ENCODE measurements at regions not wholly inside any gene's neighbourhood (a gene's known extent, or its start where the extent isn't known, plus 50 kb on each side); places are given as distances from the start of the nearest gene placed in this dataset.

GRCh38 chr3:8255725-8256124 is 245.9 kb upstream of the LMCD1 start:
- no peak for DNase-seq (ENCODE audit: low read depth)

DNA sequence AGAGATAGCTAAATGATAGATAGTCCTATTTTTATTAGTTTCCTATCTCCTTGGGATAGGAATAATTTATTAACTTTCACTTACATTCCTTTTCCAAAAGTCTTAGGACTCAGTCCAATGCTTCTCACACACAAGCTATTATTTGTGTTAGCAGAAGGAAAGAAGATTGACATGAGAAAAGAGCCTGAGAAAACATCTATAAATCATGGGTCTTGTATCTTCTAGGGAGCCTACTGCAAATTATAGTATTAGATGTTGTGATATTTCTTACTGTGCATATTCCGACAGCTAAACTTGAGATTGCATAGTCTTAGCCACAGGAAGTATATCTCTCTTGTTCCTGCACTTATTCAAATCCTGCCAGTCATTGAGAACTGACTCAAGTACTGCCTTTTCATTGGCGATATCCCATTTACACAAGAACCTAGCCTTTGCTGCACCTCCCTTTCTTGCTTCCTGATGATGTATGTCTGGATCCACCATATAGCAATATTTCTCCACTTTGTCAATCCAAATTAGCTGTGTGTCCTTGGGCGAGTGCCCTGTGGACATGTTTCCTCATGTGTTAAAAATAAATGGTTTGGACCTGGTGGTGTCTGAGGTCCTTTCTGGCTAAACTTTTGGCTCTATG is 245.1 kb upstream of the LMCD1 start:
- no peak for DNase-seq (ENCODE audit: low read depth)

GRCh38 chr3:8261018-8261417 is 240.6 kb upstream of the LMCD1 start:
- DNase-seq (ENCODE audit: low read depth) = no peak

- DNase-seq (ENCODE audit: low read depth) = no peak
Measured at GRCh38 chr3:8266730-8267131, 234.9 kb upstream of the LMCD1 start.

- DNase-seq (ENCODE audit: low read depth) = no peak
Measured at GRCh38 chr3:8273479-8273878, 228.1 kb upstream of the LMCD1 start.

DNA sequence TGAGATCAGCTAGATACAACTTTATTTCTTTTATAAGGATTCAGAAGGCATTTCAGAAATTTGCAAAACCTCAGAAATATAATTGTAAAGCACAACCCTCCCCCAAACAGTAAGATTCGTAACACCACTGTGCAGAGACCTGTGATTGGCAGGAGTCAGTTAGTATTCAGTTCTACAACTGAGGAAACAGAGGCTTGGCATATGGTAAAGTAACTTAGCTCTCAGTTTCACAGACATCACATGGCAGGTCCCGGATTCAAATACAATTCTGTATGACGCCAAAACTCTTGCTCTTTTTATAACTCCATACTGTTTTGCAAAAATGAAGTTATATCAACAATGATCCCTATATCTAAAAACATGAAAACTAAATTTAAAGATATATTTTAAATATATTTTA is 225.6 kb upstream of the LMCD1 start:
- no peak for DNase-seq (ENCODE audit: low read depth)

DNA sequence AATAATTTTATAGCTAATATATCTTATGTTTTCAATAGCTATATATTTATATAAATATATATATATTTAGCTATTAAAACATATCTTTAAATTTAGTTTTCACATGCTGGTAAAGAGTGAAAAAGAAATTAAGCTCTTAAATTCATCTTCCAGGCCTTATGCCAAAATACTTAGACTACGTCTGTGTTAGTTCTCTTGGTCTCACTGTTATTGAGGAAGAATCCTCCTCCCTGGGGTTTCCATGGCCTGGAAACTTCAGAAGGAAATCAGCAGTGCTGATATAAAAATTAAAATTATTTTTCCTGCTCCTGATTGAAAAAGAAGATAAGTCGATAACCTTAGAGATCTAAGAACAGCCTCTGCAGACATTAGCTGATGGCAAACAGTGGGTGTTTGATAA is 225.1 kb upstream of the LMCD1 start:
- no peak for DNase-seq (ENCODE audit: low read depth)

- DNase-seq (ENCODE audit: low read depth) = no peak
Measured at GRCh38 chr3:8278448-8278847, 223.2 kb upstream of the LMCD1 start.

DNA sequence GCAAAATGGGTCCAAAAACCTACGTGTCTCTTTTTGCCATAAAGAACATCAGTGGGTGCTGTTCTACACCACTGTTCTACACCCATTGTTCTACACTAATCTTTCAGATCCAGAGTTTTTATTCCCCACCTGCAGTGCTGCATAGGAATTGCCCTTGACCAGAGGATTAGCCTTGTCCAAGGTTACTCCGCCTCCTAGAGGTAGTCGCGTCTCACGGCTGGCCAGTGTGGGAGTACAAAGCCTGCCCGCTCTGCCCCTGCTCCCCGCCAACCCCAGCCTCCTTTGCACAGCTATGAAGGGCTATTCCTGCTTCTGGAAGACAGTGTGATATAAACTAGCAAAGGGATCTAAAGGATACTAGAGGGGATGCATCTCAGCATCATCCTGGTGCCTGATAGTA is 222.1 kb upstream of the LMCD1 start:
- no peak for DNase-seq (ENCODE audit: low read depth)

DNA sequence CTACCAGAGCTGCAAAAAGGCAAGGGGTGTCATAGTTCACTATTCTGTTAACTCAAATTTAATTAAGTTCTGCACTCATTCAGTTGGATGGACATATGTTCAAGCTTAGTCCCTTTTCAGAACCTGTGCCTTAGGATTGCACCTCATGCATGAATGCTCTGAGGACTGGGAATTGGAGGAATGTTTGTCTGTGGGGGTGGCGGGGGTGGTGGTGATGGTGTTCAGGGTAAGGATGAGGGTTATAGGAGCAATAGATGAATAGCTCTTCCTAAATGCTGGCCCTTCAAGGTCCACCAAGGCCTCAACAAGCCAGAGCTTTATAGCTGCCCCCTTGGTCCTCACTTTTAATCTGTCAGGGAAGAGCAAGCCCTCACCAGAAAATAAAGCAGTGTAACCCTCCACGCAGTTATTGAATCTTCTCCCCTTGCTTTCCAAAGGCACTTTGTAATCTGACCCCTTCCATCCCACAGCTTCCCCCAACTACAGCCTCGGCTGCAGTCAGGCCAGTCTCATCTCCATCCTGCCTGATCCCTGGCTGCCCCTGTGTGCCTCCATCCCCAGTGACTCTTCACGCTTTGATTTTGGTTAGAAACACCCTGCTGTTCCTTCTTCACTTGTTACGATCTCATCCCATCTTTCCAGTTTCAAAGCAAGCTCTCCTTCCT is 221.6 kb upstream of the LMCD1 start:
- DNase-seq (ENCODE audit: low read depth) = no peak

GRCh38 chr3:8282541-8283165 is 219.0 kb upstream of the LMCD1 start:
- DNase-seq (ENCODE audit: low read depth) = no peak

GRCh38 chr3:8283193-8283592 is 218.4 kb upstream of the LMCD1 start:
- no peak for DNase-seq (ENCODE audit: low read depth)

GRCh38 chr3:8286086-8286485 is 215.5 kb upstream of the LMCD1 start:
- DNase-seq (ENCODE audit: low read depth) = no peak

DNA sequence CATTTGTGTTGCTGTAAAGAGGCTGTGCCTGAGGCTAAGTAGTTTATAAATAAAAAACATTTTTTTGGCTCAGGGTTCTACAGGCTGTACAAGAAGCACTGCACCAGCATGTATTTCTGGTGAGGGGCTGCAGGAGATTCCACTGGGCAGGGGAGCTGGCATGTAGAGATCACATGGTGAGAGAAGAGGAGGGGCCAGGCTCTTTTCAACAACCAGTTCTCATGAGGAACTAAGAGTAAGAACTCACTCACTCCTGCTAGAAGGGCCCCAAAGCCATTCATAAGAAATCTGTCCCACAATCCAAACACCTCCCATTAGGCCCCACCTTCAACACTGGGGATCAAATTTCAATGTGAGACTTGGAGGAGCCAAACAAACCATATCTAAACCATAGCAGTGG is 214.9 kb upstream of the LMCD1 start:
- no peak for DNase-seq (ENCODE audit: low read depth)

GRCh38 chr3:8290611-8291010 is 211.0 kb upstream of the LMCD1 start:
- DNase-seq (ENCODE audit: low read depth) = no peak

DNA sequence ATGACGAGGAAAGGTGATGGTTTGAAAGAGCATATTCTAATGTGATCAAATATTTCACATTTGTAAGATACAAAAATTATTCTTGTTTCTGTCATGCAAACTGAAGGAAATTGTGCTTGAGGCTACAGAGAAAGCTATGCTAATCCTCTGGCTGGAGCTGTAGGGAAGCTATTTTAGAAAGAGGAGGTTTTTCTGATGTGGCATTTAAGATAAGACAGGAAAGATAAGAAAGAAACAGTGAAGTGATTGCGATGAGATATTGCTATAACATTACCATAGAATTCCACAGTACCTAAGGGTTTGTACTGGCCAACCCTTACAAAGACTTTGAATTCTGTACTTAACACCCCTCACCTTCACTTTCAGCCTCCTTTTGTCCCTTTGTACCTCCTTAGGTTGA is 205.2 kb upstream of the LMCD1 start:
- no peak for DNase-seq (ENCODE audit: low read depth)

DNA sequence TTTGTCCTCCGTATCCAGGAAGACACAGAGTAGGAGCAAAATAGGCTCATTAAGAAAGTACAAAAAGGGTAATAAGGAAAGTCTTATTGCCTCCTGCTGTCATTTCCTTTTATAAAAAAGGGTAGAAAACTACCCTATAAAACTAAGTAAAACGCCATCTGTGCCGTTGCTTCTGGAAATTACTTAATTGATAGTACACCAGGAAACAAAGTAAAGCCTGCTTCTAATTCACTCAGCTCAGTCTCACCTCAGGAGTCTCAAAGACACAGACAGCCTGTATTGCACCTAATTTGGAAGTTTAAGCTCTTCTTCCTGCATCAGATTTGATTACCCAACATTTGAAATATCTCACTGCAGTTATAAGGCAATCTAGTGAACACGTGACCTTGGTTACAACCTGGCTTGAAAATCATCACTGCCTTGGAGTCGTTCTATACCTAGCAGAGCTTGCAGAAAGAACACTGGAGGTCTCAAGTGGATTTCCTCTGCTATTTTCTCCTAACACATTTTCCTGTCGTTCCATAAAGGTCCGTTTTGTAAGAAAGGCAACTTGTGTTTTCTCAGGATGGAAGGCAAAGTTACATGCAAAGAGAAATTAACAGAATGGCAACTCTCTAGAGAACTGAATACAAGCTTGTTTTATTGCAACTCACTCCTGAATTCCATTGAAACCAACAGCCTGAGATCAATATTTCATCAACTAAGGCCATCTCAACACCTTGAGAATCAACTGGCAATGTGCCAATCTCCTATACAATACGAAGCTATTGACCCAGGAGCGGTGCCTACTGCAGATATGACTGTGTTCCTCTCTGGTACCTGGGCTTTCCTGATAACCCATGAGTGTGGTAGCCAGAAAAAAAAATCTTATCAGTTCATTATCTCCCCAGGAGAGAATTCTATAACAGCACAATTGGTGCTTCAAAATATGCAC is 203.3 kb upstream of the LMCD1 start:
- no peak for DNase-seq (ENCODE audit: low read depth)

- no peak for DNase-seq (ENCODE audit: low read depth)
Measured at GRCh38 chr3:8301977-8302735, 199.5 kb upstream of the LMCD1 start.

GRCh38 chr3:8303466-8303865 is 198.2 kb upstream of the LMCD1 start:
- no peak for DNase-seq (ENCODE audit: low read depth)

DNA sequence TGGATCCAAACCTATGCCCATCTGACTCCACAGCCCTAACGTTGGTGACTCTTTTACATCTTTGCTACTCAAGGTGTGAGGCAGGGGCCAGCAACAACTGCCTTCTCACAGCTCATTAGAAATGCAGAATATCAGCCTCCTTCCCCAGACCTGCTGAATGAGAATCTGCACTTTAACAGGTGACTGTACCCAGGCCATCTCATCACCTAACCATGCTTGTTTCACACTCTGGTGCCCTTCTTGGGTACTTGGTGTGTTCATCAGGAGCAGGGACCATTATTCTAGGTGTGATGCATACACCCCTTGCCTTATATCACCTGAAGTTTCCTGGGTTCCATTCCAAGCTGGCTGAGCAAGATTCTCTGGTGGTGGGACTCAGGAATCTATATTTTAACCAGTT is 196.3 kb upstream of the LMCD1 start:
- DNase-seq (ENCODE audit: low read depth) = no peak

- no peak for DNase-seq (ENCODE audit: low read depth)
Measured at GRCh38 chr3:8307545-8308110, 194.0 kb upstream of the LMCD1 start.

DNA sequence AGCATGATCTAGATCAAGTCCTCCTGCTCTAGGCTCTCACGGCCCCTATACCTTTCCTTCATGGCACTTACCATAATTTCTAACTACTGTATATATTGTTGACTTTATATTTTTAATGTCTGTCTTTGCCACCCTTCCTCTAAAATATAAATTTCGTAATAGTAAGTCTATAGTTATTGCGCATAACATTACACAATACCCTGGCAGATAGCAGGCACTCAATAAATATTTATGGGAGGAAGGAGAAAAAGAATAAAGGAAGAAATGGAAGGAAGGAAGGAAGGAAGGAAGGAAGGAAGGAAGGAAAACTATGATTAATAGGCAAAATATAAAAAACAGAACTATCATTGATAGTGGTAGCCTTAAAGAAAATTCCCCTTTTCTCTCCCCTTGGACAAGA is 190.3 kb upstream of the LMCD1 start:
- no peak for DNase-seq (ENCODE audit: low read depth)
